Astrocyte of the hippocampus (primary cell): ENCODE measurements at regions not wholly inside any gene's neighbourhood (a gene's known extent, or its start where the extent isn't known, plus 50 kb on each side); places are given as distances from the start of the nearest gene placed in this dataset.

Source experiments
- DNase-seq: peaks from one replicate; pipeline ENCODE4 v3.0.0; 2011; ENCODE audit warnings: low read depth, low spot score

DNA sequence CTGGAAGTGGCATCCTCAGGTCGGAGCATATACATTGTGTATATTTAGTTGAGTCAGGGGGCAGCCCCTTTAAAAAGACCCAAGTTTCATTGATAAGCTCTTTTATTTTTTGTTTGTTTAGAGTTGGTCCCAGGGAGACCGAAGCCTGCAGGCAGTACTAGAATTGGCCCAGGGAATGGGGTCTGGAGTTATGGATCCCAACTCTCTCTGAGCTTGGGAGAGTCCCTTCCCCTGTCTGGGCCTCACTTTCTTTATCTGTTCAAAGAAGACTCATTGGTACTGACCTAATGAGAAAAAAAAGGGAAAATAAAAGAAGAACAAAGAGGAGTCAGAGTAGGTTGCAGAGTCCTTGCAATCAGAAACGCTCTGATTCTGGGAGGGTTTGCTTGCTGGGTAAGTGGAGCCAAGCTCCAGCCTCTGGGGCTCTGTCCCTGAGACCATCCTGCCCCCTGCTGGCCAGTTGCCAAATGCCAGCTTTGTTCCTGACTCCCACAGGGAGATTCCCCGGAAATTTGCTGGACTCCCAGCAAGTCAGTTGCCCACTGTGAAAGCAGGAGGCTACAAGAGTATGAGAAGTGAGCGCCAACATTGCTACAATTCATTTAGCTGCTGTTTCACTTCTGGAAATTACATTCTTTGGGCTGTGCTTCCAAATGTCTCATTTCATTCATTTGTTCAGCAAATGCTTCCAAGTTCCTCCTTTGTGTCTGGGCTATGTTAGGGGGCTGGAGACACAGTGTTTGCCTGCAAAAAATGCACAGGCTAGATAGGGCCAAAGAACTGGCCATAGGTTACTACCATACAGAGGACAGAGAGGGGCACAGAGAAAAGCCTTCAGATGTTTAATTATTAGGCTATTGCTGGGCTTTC lies 156.2 kb downstream of the MELK start:
- DNase-seq = peak; percentile 89

DNA sequence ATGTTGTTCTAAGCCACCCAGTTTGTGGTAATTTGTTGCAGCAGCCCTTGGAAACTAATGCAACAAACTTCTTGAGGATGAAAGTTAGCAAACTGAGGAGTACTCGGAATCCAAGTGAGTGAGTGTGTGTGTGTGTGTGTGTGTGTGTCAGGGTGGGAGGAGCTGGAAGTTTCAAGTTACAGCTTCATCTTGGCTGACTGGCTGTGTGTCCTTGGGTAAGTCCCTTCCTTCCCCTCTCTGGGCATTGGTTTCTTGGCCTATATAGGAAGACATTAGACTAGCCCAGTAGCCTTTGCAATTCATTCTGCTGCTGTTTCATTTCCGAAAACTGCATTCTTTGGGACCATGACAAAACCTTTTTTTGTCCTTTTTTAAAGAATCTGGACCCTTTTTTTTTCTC lies 157.2 kb downstream of the MELK start:
- DNase-seq = no peak

DNA sequence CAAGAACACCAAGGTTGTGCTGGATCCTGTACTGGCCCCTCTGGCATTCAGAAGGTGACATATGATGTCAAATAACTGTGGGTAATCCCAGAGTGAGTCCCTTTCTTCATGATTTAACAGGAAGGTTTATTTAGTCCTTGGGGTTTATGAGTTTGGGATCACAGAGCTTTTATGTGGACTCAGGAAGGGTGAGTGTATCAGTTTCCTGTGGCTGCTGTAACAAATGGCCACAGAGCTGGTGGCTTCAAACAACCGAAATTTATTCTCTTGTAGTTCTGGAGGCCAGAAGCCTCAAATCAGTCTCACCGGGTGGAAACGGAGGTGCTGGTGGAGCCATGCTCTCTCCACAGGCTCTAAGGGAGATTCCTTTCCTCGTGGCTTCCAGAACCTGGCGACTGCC lies 157.7 kb downstream of the MELK start:
- DNase-seq = no peak

DNA sequence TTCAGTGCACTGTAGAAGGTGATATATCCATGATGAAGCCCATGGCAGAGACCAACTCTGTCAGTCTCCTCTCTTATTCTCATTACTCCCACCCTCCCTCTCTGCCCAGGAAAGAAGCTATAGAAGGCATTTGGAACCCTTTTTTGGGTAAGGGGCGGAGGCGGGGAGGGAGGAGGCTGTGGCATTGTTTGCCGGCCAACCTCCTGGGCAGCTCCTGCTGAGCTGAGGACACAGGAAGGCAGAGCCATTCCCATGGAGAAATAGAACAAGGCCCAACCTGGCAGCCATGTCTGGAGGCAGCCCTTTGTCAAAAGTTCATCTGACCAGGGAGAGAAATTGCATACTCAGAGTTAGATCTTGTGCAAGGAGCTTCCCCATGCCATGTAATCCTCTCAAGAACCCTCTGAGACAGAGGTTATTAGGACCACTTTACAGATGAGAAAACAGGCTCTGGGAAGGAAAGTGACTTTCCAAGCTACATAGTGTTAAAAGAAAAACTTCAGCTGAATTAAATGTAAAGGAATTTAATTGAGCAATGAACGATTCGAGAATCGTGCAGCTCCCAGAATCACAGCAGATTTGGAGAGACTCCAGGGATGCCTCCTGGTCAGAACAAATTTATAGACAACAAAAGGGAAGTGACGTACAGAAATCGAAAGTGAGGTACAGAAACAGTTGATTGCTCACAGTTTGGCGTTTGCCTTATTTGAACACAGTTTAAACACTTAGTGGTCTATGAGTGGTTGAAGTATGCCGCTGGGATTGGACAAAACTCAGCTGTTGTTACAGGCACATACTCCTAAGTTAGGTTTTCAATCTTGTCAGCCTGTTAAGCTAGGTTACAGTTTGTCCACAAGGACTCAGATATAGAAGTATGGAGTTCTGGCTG lies 158.6 kb downstream of the MELK start:
- DNase-seq = no peak

DNA sequence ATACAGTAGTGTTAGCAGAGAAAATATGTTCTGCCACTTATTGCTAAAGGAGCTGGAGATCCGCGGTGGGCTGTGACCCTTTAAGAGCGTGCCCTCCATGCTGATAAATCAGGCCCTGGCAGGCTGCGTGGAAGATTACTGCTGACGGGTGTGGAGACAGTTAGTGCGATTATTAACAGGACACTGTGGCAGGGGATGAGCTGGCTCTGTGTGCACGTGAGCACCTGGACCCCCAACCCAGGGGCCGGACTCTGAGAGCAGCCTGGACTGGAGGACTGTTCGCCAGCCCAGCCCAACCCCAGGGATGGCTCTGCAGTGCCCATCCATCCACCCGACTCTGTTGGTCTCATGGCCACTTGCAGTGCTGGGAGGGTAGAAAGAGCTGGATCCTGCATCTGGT lies 162.0 kb downstream of the MELK start:
- DNase-seq = no peak

DNA sequence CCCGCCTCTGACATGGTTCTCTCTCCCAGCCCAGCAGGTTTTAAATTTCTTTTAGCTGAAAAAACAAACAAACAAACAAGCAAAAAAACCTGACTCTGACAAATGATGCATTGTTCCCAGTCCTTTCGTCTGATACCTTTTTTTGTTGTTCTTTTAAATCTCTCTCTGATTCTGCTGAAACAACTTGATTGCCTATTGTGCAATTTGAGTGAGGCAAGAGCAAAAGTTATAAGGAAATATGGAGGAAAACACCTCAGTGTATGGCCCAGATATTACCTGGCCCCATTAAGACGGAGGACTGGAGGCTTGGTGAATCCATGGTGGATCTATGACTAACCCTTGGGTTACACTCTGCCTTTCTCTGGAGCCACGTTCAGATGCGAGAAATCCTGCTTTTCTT lies 164.0 kb downstream of the MELK start:
- DNase-seq = no peak

DNA sequence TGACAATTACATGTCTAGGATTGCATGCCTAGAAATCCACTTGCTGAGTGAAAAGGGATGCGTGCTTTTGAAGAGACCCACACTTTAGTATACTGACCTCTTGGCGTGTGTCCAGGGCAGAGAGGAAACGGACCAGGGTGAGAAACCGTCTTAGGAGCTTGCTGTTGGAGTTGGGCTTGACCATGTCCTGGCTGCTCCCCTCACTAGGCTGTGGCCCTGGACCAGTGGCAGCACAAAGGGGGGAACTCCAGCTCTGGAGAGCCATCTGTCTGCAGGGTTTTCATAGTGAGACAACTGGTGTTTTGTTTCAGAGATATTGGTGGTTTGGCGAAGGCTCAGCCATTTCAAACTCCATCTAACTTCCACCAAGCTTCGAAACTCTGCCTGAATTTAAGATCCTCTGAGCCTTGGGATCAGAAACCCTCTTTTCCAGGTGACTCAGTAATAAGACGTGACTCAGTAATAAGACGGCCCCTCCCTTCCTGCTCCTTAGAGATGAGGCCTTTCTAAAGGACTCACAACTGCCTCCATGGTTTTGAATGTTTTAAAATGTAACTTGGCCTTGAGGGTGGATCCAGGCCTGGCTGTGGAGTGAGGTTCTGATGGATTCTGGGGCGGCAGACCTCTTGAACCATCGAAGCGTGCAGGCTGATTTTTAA lies 165.8 kb downstream of the MELK start:
- no peak for DNase-seq

DNA sequence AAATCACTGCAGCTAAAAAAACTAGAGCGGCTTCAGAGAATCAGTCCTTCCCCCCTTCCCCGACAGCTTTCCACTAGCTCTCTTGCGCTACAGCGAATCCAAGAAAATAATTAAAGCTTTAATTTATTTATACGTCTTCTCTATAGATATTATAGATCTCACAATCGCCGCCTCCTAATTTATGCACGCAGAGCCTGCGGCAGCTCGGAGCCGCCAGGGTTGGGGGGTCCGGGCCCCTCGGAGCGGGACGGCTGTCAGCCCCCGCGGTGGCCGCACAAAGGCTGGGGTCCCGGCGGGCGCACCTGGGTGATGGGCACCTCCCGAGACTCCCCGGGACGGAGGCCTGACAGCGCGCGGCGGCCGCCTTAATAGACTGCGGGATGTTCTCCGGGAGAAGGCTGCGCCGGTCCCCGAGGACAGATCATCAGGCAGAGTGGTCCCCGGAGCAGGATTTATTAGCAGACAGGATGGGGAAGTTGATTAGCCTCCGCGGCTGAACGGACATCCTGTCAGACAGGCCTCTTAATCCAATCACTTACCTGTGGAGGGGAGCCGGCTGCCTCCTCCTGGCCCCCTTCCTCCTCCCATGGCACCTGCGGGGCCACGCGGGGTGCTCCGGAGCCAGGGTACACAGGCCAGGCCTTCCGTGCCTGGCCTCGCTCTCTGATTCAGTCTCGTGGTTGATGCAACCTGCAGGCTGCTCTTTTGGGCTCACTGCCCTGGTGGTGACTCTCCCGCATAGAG lies 166.8 kb downstream of the MELK start:
- no peak for DNase-seq

DNA sequence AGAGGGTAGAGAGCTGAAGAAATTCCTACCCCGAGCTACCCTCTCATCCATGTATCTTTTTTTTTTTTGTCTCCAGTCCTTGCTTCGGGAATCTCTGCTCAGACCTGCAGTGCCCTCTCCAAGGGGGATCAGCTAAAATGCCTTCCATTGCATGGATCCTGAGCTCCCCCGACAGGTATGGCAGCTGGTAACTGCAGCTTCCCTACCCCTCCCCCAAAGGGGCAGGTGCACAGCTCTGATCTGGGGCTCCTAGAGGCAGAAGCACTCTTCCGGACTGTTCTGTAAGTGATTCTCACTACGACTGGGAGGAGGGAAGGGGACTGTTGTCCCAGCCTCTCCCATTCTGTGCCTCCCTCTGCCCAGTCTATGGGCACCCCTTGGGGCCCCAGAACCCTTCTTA lies 169.6 kb downstream of the MELK start:
- DNase-seq = no peak

DNA sequence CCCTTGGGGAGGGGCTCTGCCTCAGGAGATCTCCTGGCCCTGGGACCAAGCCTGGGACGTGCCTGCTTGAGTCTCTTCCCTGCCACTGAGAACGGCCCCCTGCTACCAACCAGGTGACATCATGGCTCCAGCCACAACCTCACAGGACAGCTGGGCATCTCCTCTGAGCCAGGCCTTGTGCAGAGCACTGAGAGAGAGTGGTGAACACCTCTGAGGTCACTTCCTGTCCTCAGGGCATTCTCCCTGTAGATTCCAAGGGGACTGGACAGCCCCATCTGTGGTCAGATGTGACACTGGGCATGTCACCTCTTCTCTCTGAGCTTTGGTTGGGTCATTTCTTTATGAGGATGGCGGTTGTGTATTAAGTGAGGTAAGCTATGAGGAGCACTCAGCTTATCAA lies 172.0 kb downstream of the MELK start:
- no peak for DNase-seq

DNA sequence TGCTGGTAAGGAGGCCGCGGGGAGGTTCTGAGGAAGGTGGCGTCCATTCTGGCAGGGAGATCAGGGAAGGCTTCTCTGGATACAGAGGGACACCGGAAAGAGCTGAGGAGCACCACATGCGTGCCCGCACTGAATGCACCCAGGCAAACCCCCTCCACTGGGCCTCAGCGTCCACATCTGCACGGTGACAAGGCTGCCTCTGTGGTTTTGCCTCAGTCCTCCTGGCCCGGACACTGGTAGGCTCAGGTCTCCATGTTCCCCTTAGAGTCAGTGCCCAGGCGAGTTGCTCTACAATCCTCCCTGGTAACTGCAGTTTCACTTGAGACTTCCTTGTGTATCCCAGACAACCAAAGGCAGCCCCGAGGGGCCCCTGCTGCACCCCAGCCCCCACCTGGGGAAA lies 173.3 kb downstream of the MELK start:
- no peak for DNase-seq

DNA sequence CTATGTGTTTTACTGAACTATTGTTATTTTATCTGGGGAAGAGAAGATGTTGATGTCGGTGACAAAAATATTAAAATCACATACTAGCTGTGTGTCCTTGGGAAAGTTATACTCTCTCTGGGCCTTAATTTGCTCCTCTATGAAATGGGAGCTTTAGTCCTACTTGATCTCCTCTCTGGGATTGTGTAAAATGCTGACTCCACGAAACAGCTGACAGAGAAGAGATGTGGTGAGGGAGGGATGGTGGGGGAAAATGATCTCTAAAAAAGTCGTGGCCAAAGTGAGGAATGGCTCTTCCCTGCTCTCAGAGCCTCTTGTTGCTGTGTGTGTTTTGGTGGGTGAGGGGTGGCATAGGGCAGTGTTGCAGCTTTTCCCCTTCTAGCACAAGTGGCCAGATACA lies 173.7 kb downstream of the MELK start:
- no peak for DNase-seq

DNA sequence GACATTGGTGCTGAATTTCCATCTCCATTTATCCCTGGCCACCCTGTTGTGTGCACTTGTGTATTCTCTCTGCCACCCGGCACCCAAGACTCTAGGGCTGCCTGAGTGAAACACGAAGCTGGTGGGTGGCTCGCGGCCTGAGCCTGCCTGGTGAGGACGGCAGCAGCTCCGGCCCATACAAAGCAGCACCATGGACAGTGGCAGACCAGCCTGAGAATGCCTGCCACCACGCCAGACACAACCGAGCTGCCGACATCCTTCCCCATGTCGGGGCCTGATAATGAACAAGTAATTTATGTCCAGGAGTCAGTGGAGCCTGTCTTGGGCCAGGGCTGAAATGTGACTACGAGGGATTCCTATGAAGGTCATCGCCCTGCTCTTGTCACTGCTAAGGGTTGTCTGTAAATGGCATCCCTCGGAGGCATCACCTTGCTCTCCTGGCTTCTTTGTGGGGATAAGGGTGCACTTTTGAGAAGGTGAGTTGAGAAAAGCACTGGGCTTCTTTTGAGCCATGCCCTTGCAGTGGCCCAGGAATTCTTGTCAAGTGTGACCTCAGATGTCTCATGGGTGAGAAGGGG lies 175.7 kb downstream of the MELK start:
- peak; percentile 86 for DNase-seq

DNA sequence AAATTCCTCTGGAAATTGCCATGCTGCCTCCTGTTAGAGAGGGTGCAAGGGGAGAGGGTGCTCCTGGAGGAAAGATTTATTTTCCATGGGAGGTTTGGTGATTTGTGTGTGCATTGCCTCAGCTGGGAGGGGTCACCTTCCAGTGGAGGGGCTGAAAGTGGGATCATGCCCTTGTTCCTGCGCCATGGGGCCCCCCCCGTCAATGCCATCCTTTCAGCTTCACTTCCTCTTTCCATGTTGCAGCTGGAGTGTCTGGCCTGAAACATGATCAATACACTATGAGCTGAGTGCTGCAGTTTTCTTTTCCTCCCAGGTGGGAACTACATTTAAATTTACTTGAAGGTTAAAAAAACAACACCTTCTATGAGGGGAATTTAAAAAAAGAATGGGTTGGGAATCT lies 176.8 kb downstream of the MELK start:
- DNase-seq = no peak

DNA sequence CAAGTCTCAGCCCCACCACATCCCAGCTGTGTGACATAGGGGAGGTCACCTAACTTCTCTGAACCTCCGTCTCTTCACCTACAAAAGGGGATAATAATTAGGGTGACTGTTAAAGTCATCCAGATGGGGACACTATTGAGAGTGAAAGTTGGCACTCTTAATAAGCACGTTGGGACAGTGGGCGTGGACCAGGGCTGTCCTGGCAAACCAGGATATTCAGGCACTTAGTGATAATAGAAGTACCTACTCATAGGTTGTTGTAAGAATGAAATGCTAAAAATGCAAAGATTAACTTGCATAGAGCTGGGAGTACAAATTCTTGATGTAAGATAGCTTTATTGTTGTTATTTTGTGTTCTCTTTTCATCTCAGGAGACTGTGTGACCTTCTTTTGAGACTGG lies 177.9 kb downstream of the MELK start:
- no peak for DNase-seq

DNA sequence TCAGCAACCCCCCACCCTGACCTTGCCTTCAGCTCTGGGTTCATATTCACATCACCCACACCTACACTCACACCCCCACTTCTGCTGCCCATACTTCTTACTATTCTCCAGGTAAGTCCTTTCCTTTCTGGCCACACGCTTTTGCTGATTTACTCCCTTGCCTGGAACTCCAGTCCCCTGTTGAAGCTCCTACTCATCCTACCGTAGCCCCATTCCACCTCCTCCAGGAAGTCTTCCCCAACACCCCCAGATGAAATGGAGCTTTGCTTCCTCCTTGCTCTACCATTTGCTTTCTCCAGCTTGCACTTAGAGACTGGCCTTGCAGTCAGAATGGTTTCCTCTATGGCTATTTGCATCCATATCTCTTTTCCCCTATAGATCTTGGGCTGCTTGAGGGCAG lies 182.3 kb downstream of the MELK start:
- DNase-seq = no peak

DNA sequence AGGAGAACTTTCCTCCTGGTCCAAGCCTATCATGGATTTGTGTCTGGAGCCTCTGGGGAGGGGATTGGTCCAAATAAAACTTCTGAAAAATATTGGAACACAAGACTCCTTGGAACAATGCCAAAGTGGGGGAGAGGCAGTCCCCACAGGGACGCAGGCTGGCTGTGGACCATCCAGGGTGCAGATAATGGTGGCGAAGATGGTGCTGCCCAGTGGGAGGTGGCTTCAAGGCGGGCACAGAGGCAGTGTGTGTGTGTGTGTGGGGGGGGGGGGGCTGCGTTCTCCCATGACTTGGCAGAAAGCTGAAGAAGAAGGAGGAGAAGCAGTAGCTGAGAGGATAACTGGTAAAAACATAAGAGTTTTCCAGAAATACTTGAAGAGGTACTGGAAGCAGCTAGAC lies 186.4 kb downstream of the MELK start:
- DNase-seq = no peak

DNA sequence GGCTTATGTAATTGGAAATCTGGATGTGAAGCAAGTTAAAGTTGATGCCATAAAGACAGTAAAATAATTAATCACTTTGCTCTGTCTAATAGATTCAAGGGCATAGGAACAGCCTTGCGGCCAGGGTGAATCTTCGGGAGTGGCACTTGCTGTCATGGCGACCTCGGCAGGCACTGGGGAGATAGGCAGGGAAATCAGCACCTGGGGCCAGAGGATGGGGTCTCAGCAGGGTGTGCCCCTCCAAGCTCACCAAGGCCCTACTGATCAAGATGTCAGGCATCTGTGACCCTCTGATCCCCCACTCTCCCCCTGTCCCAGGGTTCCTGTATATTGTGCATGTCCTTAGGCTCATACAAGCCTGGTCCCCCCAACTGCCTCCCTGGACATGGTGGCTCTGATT lies 187.3 kb downstream of the MELK start:
- no peak for DNase-seq

DNA sequence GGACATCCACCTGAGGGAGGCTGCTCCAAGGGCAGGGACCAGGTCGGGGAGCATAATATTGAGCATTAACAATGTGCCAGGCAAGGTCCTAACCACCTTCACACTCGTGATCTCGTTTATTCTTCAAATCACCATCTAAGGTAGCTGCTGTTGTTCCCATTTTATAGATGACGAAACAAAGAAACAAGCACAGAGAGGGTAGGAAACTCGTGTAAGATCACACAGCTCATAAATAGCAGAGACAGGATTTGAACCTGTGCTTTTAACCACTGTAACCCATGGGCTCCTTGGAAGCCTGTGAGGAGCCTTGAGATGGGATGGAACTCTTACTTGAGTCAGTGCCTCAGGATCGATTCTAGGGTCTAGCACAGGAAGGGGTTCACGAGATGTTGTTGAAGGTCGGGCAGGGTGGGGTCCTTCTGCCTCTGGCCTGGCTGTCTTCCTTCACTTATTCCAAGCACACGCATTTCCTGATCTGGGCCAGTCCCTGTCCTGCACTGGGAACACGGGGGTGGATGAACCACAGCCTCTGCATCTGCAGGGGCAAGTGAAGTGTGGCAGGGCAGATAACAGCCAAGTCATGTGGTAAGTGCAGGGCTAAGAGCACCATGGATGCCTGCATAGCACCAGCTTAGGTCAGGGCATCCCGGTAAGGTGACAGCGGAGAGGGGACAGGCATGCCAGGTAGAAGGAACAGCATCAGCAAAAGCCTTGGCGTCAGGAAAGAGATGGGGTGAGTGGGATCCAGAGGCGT lies 188.1 kb downstream of the MELK start:
- DNase-seq = no peak

DNA sequence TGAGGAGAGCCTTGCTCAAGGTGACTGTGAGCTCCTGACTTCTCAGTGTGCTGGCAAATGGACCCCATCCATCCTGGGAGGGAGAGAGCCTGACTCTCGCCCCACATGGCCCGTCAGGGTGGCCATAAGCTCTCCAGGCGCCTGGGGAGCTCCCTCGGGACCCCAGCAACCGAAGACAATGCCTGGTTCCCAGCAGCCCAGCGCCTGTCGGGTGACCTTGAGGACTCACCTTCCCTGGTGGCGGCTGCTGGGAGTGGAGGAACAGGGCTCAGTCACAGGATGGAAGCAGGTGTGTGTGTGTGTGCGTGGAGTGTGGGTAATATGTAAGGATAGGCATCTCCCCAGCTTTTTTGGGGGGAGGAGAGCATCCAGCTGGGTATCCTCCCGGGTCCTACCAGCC lies 190.3 kb downstream of the MELK start:
- DNase-seq = no peak

DNA sequence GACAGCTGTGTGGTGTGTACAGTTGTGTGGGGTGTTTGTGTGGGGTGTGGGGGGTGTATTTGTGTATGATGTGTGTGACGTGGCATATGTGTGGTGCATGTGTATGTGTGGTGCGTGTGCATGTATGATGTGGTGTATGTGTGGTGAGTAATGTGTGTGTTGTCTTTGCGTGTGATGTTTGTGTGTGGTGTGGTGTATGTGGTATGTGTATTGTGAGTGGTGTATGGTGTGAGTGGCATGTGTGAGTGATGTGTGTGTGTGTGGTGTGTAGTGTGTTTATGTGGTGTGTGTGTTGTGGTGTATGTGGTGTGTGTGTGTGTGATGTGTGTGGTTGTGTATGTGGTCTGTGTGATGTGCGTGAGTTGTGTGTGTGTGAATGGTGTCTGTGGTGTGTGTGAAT lies 191.1 kb downstream of the MELK start:
- no peak for DNase-seq
